HFF-Myc (cell line): ENCODE measurements at regions not wholly inside any gene's neighbourhood (a gene's known extent, or its start where the extent isn't known, plus 50 kb on each side); places are given as distances from the start of the nearest gene placed in this dataset.
A peak's percentile ranks its signal among the peaks of the same experiment; 100 is the strongest.

ENCODE experiments used
- DNase-seq: peaks from one replicate; pipeline ENCODE4 v3.0.0-alpha.2; 2011; ENCODE audit warnings: low read depth; ENCODE audit errors: extremely low read depth
- H3K4me3 ChIP-seq: replicated peaks from 2 replicates; pipeline ENCODE4 v1.5.1; 2011; ENCODE audit warnings: low read depth, mild to moderate bottlenecking, control low read depth, low read length
- CTCF ChIP-seq: IDR thresholded peaks from 2 replicates; pipeline ENCODE4 v1.5.1; 2012; ENCODE audit warnings: mild to moderate bottlenecking, low read depth, low read length, control low read depth; ENCODE audit errors: missing control alignments

- no peak for TF ChIP-seq CTCF
- no peak overlapping the region for H3K4me3 ChIP-seq
- no peak for DNase-seq
Observed at GRCh38 chr12:3965046-3965445, 91.8 kb upstream of the PARP11 start.

- no peak overlapping the region for H3K4me3 ChIP-seq
- TF ChIP-seq CTCF = peak; percentile 40
- DNase-seq = no peak
Observed at GRCh38 chr12:3964439-3964838, 91.2 kb upstream of the PARP11 start.

- H3K4me3 ChIP-seq = no peak overlapping the region
- TF ChIP-seq CTCF = no peak
- no peak for DNase-seq
Observed at GRCh38 chr12:3962631-3963483, 89.7 kb upstream of the PARP11 start.

GRCh38 chr12:3961591-3961990, 88.4 kb upstream of the PARP11 start:
- H3K4me3 ChIP-seq = no peak overlapping the region
- TF ChIP-seq CTCF = no peak
- DNase-seq = no peak

GRCh38 chr12:3959799-3960560, 86.8 kb upstream of the PARP11 start:
- H3K4me3 ChIP-seq = no peak overlapping the region
- DNase-seq = no peak
- no peak for TF ChIP-seq CTCF

GRCh38 chr12:3958534-3958933, 85.3 kb upstream of the PARP11 start:
- H3K4me3 ChIP-seq = no peak overlapping the region
- DNase-seq = no peak
- no peak for TF ChIP-seq CTCF
